HFFc6 (cell line): ENCODE measurements at regions not wholly inside any gene's neighbourhood (a gene's known extent, or its start where the extent isn't known, plus 50 kb on each side); places are given as distances from the start of the nearest gene placed in this dataset.

Experiments
- DNase-seq: peaks from one replicate; pipeline ENCODE4 v3.0.0-alpha.2; 2018
- H3K27ac Mint-ChIP-seq: 2 replicates; pipeline ENCODE4 v1.8.0; 2020; ENCODE audit warnings: mild to moderate bottlenecking, mixed read lengths
- H3K27me3 Mint-ChIP-seq: 2 replicates; pipeline ENCODE4 v1.8.0; 2021; ENCODE audit warnings: mild to moderate bottlenecking, moderate library complexity, mixed read lengths; ENCODE audit not compliant: insufficient read depth
- H3K36me3 Mint-ChIP-seq: 2 replicates; pipeline ENCODE4 v1.8.0; 2021; ENCODE audit warnings: low read depth, mixed read lengths
- H3K4me1 Mint-ChIP-seq: 2 replicates; pipeline ENCODE4 v1.8.0; 2020; ENCODE audit warnings: low read depth, mixed read lengths
- H3K4me3 Mint-ChIP-seq: 2 replicates; pipeline ENCODE4 v1.8.0; 2020; ENCODE audit warnings: mild to moderate bottlenecking, moderate library complexity, mixed read lengths
- H3K9me3 Mint-ChIP-seq: 2 replicates; pipeline ENCODE4 v1.8.0; 2020; ENCODE audit warnings: mild to moderate bottlenecking, mixed read lengths
- CTCF ChIP-seq: fragments of 200-600 bp; sonication (generic); IDR thresholded peaks from 2 replicates; pipeline ENCODE4 v1.5.0; 2021; ENCODE audit warnings: antibody characterized with exemption, mild to moderate bottlenecking

- H3K9me3 Mint-ChIP-seq: no peaks in the 10 kb centered on the region
- H3K27me3 Mint-ChIP-seq: no peaks in the 10 kb centered on the region
- DNase-seq: no peak
- H3K27ac Mint-ChIP-seq: no peak overlapping the region
- no peak overlapping the region for H3K4me3 Mint-ChIP-seq
- no peak for TF ChIP-seq CTCF
- peaks cover 11% of the 10 kb centered on the region for H3K4me1 Mint-ChIP-seq
- H3K36me3 Mint-ChIP-seq: 0 out of 2 replicates have a peak, but pooled peaks cover 4% of the 10 kb centered on the region
Measured at GRCh38 chr6:82419132-82419581, 55.5 kb downstream of the TPBG start.

- H3K4me3 Mint-ChIP-seq: no peak overlapping the region
- no peak for DNase-seq
- no peaks in the 10 kb centered on the region for H3K27me3 Mint-ChIP-seq
- H3K9me3 Mint-ChIP-seq: no peaks in the 10 kb centered on the region
- no peak overlapping the region for H3K27ac Mint-ChIP-seq
- TF ChIP-seq CTCF: no peak
- H3K4me1 Mint-ChIP-seq: peaks cover 12% of the 10 kb centered on the region
- 0 out of 2 replicates have a peak, but pooled peaks cover 4% of the 10 kb centered on the region for H3K36me3 Mint-ChIP-seq
Measured at GRCh38 chr6:82419859-82420258, 56.2 kb downstream of the TPBG start.

GRCh38 chr6:82430611-82431010 lies 67.0 kb downstream of the TPBG start:
- Mint-ChIP-seq H3K9me3 (no peaks in the 10 kb centered on the region), H3K27ac (no peak overlapping the region), H3K4me3 (no peak overlapping the region), H3K27me3 (no peaks in the 10 kb centered on the region), H3K36me3 (no peaks in the 10 kb centered on the region), H3K4me1 (no peaks in the 10 kb centered on the region)
- no peak for TF ChIP-seq CTCF
- DNase-seq: no peak

- DNase-seq: no peak
- Mint-ChIP-seq H3K27ac (no peak overlapping the region), H3K27me3 (peaks cover 2% of the 10 kb centered on the region; the same call in 1 of the 2 replicates), H3K9me3 (no peaks in the 10 kb centered on the region), H3K36me3 (no peaks in the 10 kb centered on the region), H3K4me3 (no peak overlapping the region), H3K4me1 (peaks cover 13% of the 10 kb centered on the region)
- TF ChIP-seq CTCF: no peak
Measured at GRCh38 chr6:82436740-82437139, 73.1 kb downstream of the TPBG start.

GRCh38 chr6:82437701-82438100 lies 74.1 kb downstream of the TPBG start:
- Mint-ChIP-seq H3K36me3 (no peaks in the 10 kb centered on the region), H3K4me1 (peaks cover 13% of the 10 kb centered on the region), H3K27ac (peak overlapping the region; percentile 24; the same call in 1 of the 2 replicates), H3K9me3 (no peaks in the 10 kb centered on the region), H3K27me3 (peaks cover 2% of the 10 kb centered on the region; the same call in 1 of the 2 replicates), H3K4me3 (no peak overlapping the region)
- no peak for TF ChIP-seq CTCF
- DNase-seq: peak; percentile 11
